CD4-positive, alpha-beta T cell treated with Interleukin-6 for 4 hours (primary cell): ENCODE measurements at regions not wholly inside any gene's neighbourhood (a gene's known extent, or its start where the extent isn't known, plus 50 kb on each side); places are given as distances from the start of the nearest gene placed in this dataset.

Experiments
- DNase-seq: peaks from one replicate; pipeline ENCODE4 v3.0.0-alpha.2; 2020; ENCODE audit warnings: mixed read lengths

GRCh38 chr22:22811016-22812009, 76.3 kb upstream of the IGLL5 start:
- DNase-seq, result no peak

DNA sequence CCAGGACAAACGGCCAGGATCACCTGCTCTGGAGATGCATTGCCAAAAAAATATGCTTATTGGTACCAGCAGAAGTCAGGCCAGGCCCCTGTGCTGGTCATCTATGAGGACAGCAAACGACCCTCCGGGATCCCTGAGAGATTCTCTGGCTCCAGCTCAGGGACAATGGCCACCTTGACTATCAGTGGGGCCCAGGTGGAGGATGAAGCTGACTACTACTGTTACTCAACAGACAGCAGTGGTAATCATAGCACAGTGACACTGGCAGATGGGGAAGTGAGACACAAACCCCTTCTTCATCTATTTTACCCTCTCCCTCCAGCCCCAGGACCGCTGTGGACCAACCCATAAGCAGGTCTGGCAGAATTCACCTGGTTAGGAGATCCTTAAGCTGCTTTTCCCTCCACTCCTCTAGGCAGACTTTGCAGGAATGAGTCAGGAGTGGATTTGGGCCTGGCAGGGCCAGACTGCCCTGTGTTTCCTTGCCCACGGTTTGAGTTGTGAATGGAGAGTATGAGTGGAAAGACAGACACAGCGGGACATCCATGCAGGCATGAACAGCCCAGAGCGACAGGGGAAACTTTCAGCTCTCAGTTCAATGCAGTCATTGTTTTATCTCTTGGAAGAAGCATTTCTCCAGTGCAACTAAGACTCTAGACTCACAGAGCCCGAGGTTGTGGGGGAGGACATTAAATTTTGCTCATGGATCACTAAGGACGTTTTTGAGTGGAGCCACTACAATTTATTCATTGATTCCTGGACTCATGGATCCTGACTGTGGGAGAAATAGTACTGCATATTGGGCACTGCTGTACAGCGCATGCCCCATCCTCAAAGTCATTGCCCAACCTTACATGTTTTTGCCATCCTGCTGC, 75.3 kb upstream of the IGLL5 start:
- DNase-seq, result no peak

GRCh38 chr22:22813126-22814075, 74.2 kb upstream of the IGLL5 start:
- DNase-seq, result no peak

DNA sequence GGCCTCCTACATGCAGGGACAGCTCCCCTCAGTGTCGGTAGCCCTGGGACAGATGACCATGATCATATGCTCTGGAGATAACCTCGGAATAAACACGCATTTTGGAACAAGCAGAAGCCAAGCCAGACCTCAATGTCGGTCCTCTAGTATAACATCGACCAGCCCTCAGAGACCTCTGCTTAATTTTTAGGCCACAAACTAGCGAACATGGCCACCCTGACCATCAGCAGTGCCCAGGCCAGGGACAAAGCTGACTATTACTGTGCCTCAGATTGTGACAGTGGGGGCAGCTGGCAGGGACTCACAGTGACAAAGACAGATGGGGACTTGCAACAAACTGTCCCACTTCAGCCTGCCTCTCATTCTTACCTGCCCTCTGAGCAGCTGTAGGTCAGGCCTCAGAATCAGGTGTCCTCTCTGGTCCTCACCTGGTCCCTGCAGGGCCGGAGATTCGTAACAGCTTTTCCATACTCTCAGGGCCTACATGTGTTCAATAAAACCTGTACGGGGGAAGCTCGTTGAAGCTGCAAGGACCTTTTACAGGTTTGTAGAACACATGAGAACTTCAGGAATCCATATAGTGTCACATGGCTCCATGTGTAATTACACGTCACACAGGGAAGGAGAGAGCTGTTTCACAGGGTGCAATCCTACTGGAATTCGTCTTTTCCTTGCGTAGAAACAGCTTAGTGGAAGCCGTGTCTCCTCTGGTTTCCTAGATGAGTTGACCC, 72.8 kb upstream of the IGLL5 start:
- no peak for DNase-seq

DNA sequence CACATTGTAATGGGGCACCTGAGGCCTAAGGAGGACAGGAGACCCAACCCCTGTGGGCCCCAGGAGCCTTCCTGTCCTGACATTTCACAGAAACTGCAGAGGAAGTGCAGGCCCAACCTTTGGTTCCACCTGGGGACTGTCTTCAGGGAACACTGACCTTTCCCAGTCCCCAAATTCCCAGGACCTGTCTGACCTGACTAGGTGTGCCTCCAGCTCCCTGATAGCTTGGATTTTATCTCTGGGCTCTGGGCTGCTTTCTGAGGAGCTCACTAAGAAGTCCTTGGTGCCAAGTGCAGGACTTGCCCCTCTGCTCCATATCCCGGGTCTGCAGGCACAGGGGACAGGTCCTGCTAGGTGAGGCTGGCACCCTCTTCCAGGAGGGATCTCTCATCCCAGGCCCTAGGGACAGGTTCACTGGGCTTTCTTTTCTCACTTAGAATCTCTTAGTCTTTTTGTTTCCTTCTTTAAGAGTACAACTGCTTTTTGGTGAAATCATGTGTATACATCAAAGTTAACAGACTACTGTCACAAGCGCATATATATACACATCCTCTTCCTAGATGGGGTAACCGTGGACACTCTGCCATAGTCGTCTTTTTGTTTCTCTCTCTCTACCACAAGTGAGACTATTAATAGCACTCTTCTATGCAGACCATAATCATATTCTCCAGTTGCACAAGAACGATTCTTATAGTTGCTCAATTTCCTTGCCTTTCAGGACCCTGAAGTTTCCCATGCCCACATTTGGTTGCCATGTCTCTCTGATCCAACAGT, 72.0 kb upstream of the IGLL5 start:
- no peak for DNase-seq

DNA sequence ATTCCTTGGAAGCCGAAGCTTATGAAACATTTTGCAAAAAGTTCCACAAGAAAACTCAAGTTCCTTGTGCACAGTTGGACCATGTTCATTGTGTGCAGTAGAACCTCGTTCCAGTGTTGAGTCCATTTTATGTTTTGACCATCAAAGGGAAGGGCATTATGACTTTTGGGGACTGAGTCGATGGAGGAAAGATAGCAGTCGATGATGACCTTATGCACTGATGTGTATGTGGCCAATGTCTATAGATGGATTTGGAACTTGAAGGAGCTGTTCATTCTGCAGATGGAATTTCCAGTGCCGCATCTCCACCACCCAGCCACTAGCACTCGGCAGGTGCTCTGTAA, 71.5 kb upstream of the IGLL5 start:
- DNase-seq, result no peak

DNA sequence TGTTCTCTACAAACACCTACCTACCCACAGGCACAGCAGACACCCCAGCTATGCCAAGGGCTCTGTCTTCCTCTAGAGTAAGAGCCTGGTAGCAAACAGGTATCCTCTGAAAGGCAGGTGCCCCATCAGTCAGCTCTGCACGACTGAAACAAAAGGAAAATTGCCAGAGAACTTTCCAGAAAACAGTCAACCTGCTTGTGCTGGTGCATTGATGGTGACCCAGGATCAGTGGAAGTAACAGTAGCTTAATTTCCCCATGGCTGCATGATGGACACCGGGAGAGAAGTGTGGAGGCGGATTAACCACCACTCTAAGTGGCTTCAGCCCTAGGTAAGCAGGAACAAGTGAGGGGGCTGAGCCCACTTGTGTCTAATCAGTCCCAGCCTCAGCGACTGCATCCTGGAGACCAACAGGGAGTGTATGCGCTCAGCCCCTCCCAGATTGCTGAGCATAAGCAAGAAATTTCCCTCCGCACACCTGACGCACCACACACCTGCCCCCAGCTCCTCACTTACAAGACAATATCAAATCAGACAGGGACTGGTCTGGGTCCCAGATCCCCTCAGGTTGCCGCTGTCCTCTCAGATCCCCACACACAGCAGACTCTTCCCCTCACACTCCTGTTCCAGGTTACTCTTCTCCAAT, 70.7 kb upstream of the IGLL5 start:
- DNase-seq, result no peak

DNA sequence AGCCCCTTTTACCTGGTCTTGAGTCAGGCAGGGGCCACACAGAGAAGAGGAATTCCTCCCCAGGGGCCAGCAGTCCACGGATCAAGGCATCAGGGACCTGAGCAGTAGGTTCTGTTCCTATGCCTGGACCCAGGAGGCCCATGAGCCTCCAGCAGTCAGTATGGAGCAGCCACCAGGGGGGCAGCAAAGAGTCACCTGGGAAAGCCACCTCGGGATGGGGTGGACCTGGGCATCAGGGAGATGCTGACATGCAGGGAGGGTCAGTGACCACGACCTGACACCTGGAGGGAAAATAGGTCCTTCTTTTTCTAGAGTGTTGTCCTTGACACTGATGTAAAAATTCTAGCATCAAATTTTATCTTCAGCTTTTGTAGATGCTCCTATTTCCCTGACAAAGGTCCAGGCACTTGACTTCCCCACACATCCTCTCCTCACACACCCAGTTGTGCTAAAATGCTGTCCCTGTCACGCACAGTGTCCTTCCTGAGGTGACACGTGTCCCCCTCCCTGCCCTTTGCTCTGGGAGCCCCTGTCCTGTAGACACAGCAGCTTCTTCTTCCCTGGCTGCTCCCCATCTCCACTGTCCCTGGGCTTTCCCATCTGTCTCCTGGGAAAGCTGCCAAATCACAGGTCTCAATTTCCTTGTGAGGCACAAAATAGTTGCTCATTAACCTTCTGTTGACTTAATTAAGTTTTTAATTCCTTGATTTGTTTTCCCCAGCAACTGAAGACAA, 70.0 kb upstream of the IGLL5 start:
- DNase-seq, result no peak

DNA sequence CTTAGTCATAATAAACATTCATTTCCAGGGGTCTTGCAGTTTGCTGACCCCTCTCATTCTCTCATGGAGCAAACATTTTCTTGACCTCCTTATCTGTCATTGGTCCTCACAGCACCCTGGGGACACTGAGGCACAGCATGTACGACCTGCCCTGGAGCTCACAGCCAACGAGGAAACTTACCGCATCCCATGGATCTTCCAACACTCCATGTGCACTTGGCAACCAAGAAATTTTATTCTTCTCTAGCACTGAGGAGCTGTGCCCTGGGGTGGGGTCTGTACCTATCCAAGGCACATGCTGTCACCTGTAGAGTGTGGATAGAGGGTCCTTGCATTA, 69.4 kb upstream of the IGLL5 start:
- no peak for DNase-seq

GRCh38 chr22:22818861-22819855, 68.5 kb upstream of the IGLL5 start:
- peak; percentile 62 for DNase-seq

- DNase-seq, result no peak
Measured at GRCh38 chr22:22820076-22820475, 67.5 kb upstream of the IGLL5 start.

GRCh38 chr22:22820626-22821025, 67.0 kb upstream of the IGLL5 start:
- peak; percentile 57 for DNase-seq

- no peak for DNase-seq
Measured at GRCh38 chr22:22821340-22821739, 66.3 kb upstream of the IGLL5 start.

GRCh38 chr22:22822106-22822505, 65.5 kb upstream of the IGLL5 start:
- DNase-seq, result no peak

DNA sequence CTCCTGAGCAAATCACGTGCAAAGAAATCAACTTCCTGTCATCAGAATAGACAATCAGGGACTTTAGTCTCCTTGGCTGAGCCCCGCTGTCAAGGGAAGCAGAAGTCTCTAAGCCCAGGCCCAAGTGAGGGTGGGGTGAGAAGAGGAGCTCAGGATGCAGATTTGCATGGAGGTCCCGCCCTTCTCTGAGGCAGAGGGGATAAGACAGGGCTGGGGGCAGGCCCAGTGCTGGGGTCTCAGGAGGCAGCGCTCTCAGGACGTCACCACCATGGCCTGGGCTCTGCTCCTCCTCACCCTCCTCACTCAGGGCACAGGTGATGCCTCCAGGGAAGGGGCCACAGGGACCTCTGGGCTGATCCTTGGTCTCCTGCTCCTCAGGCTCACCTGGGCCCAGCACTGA, 65.1 kb upstream of the IGLL5 start:
- DNase-seq, result peak; percentile 39

- peak; percentile 23 for DNase-seq
Measured at GRCh38 chr22:22823131-22823810, 64.3 kb upstream of the IGLL5 start.

DNA sequence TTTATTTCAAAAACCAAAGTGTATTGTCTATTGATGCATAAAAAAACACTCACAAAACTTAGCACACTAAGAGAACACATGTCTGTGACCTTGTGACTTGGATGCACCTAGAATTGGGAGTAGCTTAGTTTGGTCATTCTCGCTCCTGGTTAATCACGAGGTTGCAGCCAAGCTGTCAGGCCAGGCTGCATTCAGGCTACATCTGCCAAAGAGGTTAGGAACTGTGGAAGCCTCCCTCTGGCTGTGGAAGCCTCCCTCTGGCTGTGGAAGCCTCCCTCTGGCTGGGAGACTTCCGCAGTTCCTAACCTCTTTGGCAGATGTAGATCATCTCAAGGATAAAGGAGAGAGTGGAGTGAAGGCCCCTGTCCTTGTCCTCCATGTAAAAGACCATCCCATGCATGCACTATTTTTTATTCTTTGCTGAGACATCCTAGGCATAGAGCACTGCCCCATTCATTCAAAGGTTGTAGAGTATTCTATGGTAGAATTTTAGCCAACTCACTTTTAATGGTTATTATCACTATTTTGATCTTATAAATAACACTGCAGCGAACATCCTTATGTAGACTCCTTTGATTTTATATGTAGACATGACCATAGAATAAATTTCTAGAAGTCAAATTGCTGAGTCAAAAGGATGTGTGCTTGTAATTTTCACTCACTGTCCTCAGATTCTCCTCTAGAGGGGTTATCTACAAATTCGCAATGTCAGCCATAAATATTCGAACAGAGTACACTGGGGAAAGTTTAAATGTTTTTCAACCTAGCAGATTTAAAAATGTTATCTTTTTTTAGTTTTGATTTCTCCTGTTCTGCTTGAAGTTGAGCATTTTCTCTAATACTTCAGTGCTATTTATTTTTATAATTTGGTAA, 63.0 kb upstream of the IGLL5 start:
- no peak for DNase-seq
